GM18517 (cell line): ENCODE measurements at regions not wholly inside any gene's neighbourhood (a gene's known extent, or its start where the extent isn't known, plus 50 kb on each side); places are given as distances from the start of the nearest gene placed in this dataset.

ENCODE experiments used
- ATAC-seq: cut with Tn5 transposase; IDR thresholded peaks from one replicate; pipeline ENCODE4 v1.9.1; 2021; ENCODE audit warnings: mild to moderate bottlenecking, moderate library complexity; ENCODE audit not compliant: unreplicated experiment

- peak; percentile 63 for ATAC-seq
Measured at GRCh38 chr5:74201334-74202081, 439.0 kb downstream of the ENC1 start.

GRCh38 chr5:74200560-74200959 lies 440.0 kb downstream of the ENC1 start:
- no peak for ATAC-seq

DNA sequence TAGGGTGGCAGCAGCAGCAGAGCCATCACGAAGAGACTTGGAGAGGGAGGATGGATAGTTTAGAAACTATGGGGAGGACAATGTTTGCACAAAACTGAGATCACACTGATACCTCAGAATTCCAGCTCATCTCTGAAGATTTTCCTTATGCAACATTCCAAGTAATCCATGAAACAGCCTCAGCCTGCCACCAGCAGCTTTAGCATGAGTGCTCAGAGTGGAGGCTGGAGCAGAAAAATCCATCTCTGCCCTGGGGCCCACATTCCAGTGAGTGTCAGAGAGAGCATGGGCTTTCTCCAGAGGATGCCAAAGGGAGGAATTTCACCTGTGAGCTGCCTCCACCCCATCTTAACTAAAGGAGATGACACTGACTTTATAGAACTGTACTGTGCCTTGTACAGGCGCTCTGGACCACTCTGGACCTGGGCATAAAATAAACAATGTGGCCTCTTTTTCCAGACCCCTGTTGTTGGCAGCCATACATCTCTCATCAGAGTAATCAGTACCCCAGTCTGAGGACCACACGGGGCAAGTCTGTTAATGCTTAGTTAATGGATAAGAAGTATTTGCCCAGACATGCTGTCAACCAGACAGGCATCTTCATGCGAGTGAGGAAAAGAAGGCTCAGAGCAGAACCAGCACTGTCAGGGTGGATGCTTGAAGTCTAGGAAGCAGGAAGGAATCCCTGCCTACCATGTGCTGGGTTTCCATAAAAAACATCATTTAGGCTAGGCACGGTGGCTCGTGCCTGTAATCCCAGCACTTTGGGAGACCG lies 440.9 kb downstream of the ENC1 start:
- ATAC-seq, result no peak

- ATAC-seq, result no peak
Measured at GRCh38 chr5:74199005-74199404, 441.5 kb downstream of the ENC1 start.

DNA sequence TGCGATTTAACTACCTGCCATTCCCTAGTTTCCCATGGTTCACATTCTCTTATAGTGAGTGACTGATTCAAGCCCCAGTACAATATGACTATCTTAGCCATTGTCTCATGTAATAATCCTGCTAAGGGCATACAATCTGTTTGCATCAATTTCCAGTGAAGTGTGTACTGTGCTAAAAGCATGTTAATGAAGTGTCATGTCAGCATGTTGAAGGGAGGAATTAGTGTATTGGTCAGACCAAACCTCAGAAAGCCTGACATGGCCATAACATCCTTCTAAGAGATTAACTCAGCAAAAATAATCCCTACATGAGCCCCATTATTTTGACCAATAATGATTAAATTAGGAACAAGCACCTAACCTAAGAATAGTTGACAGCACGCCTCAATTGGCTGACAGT lies 442.4 kb downstream of the ENC1 start:
- no peak for ATAC-seq

- ATAC-seq, result peak; percentile 82
Measured at GRCh38 chr5:74196233-74196632, 444.3 kb downstream of the ENC1 start.

DNA sequence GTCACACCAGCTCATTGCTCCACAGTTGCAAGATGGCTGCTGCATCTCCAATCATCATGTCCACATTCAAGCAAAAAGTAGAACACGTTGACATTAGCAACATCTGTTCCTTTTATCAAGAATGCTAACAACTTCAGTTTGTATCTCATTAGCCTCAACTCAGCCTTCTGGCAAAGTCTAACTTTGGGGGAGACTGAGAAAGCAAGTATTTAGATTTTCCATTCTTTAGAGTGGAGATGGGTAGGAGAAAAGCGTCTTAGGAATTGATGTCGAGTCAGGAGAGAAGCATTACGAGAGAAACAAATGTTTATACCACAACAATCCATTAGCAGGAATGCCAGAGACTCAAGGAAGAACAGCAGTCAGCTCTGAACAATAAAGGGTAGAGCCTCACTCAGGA lies 446.3 kb downstream of the ENC1 start:
- ATAC-seq, result no peak

- no peak for ATAC-seq
Measured at GRCh38 chr5:74192606-74193299, 447.8 kb downstream of the ENC1 start.

DNA sequence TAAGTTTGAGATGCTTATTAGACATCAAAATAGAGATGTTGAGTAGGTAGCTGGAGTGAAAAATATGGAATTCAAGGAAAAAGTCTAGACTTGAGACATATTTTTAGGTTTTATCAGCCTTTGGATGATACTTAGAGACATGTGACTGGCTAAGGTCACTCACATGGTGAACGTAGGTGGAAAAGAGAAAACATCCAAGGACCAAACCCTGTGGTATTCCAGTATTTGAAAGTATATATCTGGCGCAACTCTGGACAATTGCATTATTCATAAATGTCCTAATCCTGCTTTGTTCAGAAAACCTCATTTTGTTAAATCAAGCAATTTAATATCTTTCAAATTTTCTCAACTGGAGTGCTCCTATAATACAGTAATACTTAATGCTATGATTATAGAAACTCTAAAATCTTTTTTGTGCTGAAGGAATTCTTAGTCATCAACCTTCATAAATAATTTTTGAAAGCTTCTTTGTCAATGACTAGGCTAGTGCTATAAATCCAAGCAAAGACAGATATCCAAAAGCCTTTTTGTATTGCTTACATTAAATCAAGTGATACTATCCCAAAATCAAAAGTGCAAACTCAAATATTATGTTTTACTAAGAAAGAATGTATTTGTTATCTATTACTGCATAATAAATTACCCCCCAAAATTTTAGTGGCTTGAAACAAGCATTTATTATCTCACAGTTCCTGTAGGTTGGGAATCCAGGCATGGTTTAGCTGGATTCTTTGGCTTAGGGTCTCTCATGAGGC lies 452.0 kb downstream of the ENC1 start:
- no peak for ATAC-seq

GRCh38 chr5:74187757-74188156 lies 452.8 kb downstream of the ENC1 start:
- ATAC-seq, result no peak

- ATAC-seq, result no peak
Measured at GRCh38 chr5:74186356-74187315, 453.9 kb downstream of the ENC1 start.

- ATAC-seq, result no peak
Measured at GRCh38 chr5:74185599-74185998, 454.9 kb downstream of the ENC1 start.

DNA sequence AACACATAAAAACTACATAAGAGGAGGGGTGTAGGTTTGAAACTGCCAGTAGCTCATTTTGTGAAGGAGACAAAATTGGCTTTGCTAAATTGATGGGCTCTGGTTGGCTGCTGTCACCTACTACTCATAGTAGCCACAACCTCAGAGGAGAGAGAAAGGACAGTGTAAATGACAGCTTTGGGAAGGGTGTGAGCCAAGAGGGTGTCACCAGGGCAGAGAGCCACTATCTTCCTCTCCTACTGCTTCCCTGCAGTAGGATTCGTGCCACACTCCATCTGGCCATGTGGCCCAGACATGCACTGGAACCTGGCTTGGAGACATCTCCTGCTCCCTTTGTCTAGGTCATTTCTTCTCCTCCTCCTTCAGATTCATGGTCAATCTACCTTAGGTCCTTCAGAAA lies 455.9 kb downstream of the ENC1 start:
- no peak for ATAC-seq

DNA sequence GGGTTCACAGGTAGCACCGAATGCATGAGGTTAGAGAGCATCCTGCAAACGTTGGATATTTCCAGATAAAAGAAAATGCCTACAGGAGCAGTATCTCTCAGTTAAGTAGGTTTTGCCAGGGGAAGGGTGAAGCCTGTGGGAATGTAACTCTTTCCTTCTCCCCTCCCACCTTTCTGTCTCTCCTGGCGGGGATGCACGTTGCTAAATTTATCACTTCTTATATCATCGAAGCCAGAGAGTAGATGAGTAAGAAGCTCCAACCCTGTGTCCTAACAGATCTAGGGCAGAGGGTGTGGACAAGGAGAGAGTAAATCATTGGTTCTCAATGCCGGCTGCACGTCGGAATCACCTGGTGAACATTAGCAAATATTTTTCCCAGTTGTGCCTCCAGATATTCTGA lies 457.5 kb downstream of the ENC1 start:
- no peak for ATAC-seq

GRCh38 chr5:74182603-74183002 lies 457.9 kb downstream of the ENC1 start:
- no peak for ATAC-seq

DNA sequence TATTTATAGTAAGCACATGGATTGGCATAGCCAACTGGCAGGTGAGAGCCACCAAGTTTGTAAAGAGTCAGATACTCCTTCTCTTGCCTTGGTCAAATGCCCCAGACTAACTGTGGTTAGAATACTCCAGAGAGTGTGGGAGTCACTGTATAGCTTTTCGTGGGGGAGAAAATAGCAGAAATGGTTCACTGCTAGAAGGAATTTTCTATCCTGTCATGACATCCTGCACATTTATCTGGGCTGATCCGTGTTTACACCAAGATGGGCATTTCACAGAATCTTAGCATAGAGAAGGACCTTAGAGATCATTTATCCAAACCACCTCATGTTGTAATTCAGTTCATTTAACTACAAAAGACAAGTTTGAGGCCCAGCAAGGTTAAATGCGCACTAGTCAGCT lies 460.8 kb downstream of the ENC1 start:
- no peak for ATAC-seq

DNA sequence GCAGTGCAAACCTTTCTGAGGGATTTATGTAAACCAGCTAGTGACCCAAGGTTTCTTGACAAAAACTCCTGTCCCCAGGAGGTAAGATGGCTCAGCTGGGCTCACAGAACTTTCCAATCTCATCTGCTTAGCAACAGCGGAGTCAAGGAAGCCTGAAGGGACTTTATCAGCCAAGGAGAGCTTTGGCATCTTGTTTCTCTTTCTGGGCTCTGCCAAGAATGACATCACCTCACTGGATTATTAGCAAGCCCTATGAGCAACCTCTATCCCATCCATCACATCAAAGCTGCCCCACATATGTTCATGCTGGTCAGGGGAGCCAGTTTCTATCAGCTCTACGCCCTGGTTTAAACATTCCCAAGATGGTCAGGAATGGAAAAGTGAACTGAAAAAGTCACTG lies 461.3 kb downstream of the ENC1 start:
- no peak for ATAC-seq

DNA sequence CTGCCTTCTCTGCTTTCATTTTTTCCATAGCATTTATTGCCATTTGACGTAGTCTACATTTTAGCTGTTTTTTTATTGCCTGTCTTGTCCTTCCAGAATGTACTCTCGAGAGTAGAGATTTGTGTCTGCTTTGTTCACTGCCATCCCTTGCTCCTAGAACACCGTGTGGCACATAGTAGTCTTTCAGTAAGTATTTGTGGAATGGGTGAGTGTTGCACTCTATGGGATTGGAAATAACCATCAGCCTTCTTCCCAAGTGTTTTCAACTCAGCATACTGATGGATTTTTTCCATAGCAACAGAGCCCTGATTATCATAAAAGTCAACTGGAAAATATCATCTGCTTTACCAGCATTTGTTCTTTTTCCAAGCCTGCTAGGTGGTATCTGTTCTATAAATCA lies 462.6 kb downstream of the ENC1 start:
- no peak for ATAC-seq

GRCh38 chr5:74174366-74174765 lies 466.2 kb downstream of the ENC1 start:
- ATAC-seq, result no peak

DNA sequence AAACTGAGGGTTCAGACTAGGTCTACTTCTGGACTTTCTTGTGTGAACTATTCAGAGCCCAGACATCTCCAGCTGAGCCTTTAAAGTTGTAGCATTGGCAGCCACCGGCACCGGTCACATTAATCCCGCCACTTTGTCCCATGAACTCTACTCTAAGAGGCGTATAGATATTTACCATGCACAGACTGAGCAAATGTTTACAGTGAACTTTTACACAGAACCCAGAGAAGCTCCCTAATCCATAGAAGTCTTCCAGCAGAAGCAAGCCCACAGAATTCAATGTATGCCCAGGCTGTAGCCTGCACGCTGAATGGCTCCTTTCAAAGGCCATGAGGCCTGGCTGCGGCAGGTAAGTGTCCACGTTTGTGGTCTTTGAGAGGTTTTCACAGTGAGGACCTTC lies 466.9 kb downstream of the ENC1 start:
- no peak for ATAC-seq
